ENCODE measurements at regions not wholly inside any gene's neighbourhood (a gene's known extent, or its start where the extent isn't known, plus 50 kb on each side); places are given as distances from the start of the nearest gene placed in this dataset.
A peak's percentile ranks its signal among the peaks of the same experiment; 100 is the strongest.

DNA sequence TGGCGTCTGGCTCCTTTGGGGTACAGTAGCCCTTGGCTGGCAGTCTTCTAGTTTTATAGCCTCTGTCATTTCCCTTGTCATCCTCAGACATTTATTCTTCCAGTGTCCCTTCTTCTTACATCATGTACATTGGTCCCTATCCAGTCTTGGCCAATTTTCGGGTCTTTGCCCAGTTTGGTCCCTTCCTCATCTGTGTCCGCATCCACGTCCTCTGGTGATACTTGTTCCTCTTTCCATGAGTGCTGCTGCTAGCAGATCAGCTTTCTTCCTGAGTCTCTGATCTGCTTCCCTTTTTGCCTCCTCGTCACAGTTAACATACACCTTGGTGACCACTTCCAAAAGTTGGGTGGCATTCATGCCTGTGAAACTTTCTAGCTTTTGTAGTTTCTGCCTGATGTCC, 86.2 kb upstream of the GPR6 start:
- Histone ChIP-seq H3K9me3 (no peaks in the 10 kb centered on the region), H3K27me3 (no peaks in the 10 kb centered on the region), H3K4me1 (no peaks in the 10 kb centered on the region), H3K27ac (peak overlapping the region; percentile 53), H3K36me3 (no peaks in the 10 kb centered on the region), H3K4me3 (no peak overlapping the region)
- TF ChIP-seq CTCF (IDR thresholded peaks at IDR 0.05): no peak
- peak; percentile 76 for ATAC-seq
- intact Hi-C loops (cut with DNase I): no loop called here
- no peak for DNase-seq

- no peaks in the 10 kb centered on the region for H3K4me1 ChIP-seq
- H3K9me3 ChIP-seq: no peaks in the 10 kb centered on the region
- H3K36me3 ChIP-seq: no peaks in the 10 kb centered on the region
- H3K27me3 ChIP-seq: no peaks in the 10 kb centered on the region
- intact Hi-C loops (cut with DNase I): no loop called here
- TF ChIP-seq CTCF (IDR thresholded peaks at IDR 0.05): no peak
- no peak for DNase-seq
- H3K4me3 ChIP-seq: no peak overlapping the region
- peak overlapping the region; percentile 53 for H3K27ac ChIP-seq
- ATAC-seq: peak; percentile 65
Measured at GRCh38 chr6:109892451-109893435, 85.4 kb upstream of the GPR6 start.

GRCh38 chr6:109893606-109894005, 84.5 kb upstream of the GPR6 start:
- no peaks in the 10 kb centered on the region for H3K9me3 ChIP-seq
- no peaks in the 10 kb centered on the region for H3K27me3 ChIP-seq
- ATAC-seq (no peak), DNase-seq (no peak)
- intact Hi-C loops (cut with DNase I): no loop called here
- H3K36me3 ChIP-seq: no peaks in the 10 kb centered on the region
- H3K27ac ChIP-seq: peak overlapping the region; percentile 53
- no peak overlapping the region for H3K4me3 ChIP-seq
- H3K4me1 ChIP-seq: no peaks in the 10 kb centered on the region
- TF ChIP-seq CTCF (IDR thresholded peaks at IDR 0.05): no peak

- TF ChIP-seq CTCF (IDR thresholded peaks at IDR 0.05): no peak
- H3K9me3 ChIP-seq: no peaks in the 10 kb centered on the region
- peak; percentile 72 for ATAC-seq
- no peaks in the 10 kb centered on the region for H3K4me1 ChIP-seq
- peak overlapping the region; percentile 53 for H3K27ac ChIP-seq
- H3K27me3 ChIP-seq: no peaks in the 10 kb centered on the region
- intact Hi-C loops (cut with DNase I): no loop called here
- no peaks in the 10 kb centered on the region for H3K36me3 ChIP-seq
- no peak overlapping the region for H3K4me3 ChIP-seq
- DNase-seq: no peak
Measured at GRCh38 chr6:109894181-109894580, 83.9 kb upstream of the GPR6 start.

- H3K36me3 ChIP-seq: no peaks in the 10 kb centered on the region
- H3K27me3 ChIP-seq: no peaks in the 10 kb centered on the region
- ATAC-seq (no peak), DNase-seq (no peak)
- H3K27ac ChIP-seq: no peak overlapping the region
- TF ChIP-seq CTCF (IDR thresholded peaks at IDR 0.05): no peak
- H3K4me1 ChIP-seq: no peaks in the 10 kb centered on the region
- H3K4me3 ChIP-seq: no peak overlapping the region
- intact Hi-C loops (cut with DNase I): no loop called here
- H3K9me3 ChIP-seq: no peaks in the 10 kb centered on the region
Measured at GRCh38 chr6:109896341-109896740, 81.8 kb upstream of the GPR6 start.

Data from upper lobe of right lung (tissue), 1 donor.